GDM1 (cell line): ENCODE measurements at regions not wholly inside any gene's neighbourhood (a gene's known extent, or its start where the extent isn't known, plus 50 kb on each side); places are given as distances from the start of the nearest gene placed in this dataset.

Source experiments
- DNase-seq: peaks from one replicate; lab custom pipeline; 2025; lab: John Stamatoyannopoulos, UW

DNA sequence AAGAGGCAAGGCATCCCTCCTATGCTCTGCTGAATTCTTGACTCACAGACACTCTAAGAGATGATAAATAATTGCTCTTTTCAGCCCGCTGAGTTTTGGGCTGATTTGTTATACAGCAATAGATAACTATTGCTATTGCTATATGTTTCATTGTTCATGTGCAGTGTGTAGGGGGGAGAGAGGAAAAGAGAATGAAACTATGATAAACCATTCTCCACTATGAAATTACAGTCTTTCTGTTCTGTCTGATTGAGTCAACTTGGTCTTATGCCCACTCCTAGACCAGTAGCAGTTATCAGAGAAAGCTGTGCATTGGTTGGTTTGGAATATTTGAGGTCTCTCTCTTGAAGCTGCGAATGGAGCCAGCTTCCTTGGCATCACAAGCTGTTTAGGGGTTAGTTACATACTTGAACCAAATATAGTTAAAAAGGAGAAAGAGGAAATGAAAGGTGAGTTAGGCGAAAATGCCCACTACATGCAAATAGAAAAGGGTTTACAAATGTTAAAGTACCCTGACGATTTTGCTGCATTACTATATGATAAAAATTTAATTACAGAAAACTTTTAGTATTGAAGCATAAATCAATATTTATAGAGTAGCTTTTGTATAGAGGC lies 136.3 kb upstream of the ACTBL2 start:
- no peak for DNase-seq

DNA sequence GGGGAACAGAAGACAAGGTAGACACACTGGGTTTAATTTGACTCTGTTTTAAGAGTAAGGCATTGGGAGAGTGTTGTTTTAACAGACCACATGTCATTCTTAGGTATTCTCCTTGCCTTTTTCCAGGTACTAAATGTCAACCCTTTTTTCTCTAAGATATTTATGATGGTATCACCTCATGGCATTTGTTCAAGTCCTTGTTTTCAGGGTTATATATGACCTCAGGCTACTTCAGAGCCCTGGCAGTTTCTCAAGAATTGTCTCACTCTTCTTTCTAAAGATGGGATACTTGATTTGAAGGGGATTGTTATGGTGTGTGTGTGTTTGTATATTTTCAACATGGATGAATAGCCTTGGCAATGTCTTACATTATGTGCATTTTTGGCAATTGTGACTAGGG lies 131.1 kb upstream of the ACTBL2 start:
- DNase-seq = no peak

DNA sequence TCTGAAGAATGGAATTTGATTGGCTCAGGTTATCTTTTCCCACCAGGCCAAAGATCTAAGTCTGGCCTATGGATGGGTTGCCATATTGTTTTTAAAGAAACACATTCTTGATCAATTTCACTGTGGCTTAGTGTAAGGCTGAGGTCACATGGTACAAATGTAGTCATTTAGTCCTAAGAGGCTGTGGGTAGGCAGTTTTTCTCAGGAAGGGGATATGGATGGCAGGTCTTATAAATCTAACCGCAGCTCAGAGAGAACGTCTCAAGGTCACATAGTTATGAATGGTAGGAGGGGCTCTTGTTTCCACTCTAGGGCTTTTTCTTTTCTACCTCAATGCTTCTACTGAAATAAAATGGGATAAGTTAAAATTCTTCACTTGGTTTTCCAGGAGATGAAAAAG lies 128.6 kb upstream of the ACTBL2 start:
- DNase-seq = no peak

DNA sequence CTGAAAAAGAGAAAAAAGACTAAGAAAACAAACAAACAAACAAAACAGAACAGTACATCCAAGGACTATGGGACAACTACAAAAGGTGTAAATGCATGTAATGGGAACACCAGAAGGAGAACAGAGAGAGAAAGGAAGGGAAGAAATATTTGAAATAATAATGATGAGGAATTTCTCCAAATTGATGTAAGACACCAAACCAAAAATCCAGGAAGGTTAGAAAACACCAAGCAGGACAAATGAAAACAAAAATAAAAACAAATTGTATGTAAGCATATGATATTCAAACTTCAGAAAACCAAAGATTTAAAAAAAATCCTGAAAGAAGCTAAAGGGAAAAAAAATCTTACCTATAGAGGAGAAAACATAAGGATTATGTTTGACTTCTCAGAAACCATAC lies 125.9 kb upstream of the ACTBL2 start:
- no peak for DNase-seq

DNA sequence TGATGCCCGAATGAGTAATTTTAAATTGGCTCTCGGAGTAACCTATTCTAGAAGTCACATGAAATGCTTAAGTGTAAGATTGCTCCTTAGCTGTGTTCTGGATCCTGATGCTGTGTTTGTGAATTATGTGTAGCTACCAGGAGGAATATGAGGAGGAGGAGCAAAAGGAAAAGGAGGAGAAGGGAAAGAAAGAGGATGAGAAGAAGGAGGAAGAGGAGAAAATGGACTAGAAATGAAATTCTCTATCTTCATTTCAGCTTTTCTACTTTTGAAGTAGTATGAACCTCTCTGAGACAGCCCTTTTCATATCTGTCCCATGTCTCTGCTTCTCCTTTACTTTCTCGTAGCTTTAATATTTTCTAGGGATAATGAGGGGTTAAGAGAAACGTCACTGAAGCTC lies 119.4 kb upstream of the ACTBL2 start:
- DNase-seq = no peak

DNA sequence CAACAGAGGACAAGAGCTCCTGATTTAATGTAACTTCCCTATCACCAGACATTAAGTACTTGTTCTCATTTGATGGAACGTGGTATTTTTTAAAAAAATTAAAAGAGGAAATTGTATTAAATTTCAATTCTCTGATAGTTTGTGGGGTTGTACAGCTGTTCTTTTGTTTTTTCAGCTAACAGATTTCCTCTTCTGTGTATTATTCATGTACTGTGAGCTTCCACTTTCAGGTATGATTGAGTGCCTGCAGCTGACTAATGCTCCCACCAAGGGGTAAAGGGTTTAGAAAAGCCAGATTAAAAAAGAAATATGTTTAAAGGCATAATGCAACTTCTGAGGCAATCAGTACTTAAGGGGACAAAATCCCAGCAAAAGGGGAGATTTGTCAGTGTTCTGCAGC lies 117.7 kb upstream of the ACTBL2 start:
- no peak for DNase-seq

DNA sequence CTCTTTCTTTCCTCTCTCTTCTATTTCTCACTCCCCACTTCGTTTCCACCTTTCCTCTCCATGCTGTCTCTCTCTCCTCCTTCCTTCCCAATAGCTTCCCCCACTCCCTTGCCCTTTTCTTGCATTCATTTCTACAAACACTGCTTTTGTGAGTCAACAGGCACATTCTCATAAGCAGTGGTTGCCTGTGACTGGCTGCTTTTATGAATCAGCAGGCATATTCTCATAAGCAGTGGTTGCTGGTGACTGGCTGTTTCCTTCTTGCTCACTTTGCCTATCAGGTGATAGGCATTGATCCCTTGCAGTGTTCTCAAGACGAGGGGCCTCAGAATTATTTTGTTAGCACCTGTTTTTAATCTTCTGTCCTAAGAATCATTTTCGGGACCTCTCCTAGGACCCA lies 116.1 kb upstream of the ACTBL2 start:
- DNase-seq = no peak

DNA sequence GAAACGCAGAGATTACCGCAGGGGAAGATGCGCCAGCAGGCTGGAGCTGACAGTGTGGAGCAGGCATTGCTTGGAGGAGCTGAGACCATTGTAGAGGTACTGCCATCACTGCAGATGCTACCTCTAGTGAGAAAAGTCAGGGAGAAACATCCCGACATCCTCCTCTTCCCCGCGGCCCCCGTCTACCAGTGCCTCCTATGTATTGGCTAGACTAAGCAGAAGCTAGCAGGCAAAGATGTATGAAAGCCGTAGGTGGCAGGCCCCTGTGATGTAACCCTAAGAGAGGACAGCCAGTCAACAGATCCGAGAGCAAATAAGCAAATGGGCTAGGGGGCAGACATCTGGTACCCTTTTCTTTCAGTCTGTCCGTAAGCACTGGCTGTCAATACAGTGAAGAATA lies 115.5 kb upstream of the ACTBL2 start:
- DNase-seq = no peak

DNA sequence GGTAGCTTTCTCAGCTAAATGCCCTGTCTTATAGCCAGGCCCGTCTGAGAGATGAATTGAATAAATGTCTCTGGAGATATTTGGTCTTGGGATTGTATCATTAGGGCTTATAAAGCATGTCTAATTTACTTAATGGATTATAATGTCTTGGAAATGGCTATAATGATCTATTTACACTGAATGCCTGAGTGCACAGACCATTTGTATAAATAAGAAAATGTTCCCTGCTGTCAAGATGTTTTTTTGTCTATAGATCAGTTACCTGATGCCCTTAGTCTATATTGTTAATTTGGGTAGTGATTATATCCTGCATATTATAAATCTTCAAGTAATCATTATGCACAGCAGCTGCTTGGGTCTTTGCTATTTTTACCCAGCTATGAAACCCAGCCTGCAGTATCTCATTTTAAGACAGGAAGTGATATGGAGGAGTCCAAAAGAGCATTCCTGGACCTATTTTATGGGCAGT lies 112.9 kb upstream of the ACTBL2 start:
- DNase-seq = no peak

DNA sequence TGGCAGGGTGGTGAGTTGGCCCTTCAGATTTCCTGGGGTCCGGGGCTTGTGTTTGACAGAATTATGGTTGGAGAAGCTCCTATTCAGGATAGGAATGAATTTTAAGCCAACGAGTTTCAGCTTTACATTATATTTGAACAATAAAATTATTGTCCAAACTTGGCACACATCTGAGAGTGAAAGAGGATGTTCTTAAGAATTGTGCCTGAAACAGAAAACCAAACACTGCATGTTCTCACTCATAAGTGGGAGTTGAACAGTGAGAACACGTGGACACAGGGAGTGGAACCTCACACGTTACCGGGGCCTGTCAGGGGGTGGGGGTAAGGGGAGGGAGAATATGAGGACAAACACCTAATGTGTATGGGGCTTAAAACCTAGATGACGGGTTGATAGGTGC lies 111.8 kb upstream of the ACTBL2 start:
- no peak for DNase-seq

DNA sequence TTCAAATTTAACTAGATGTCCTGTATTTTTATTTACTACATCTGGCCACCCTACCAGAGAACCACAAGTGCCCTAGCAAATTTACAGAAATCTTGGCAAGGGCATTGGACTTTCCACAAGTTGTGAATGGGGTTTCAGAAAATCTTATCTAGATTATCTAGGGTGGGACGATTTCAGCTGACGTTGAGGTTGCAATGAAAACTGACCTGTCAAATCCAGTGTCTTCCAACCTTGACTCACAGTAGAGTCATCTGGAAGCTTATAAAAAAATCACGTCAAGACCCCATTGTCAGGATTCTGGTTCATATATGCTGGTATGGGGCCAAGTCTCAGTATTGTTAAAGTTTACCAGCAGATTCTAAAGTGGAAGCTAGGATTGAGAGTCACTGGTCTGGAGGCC lies 109.6 kb upstream of the ACTBL2 start:
- no peak for DNase-seq

DNA sequence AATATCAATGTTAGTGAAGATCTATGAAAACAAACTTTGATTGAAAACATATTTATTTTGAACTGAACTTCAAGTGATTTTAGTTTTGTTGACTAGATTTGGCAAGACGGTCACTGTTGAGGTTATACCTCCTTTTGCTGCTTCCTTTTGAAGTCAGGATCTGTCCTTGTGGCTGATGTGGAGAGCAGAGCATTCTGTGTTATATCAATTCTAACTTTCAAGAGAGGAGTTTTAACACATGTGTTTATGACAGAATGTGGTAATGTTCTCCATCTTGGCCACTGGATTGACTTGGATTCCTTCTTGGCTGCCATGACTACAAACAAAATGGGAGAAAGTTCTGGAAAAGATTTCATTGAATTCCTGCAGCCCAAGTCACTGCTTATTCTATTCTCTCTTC lies 104.0 kb upstream of the ACTBL2 start:
- no peak for DNase-seq

DNA sequence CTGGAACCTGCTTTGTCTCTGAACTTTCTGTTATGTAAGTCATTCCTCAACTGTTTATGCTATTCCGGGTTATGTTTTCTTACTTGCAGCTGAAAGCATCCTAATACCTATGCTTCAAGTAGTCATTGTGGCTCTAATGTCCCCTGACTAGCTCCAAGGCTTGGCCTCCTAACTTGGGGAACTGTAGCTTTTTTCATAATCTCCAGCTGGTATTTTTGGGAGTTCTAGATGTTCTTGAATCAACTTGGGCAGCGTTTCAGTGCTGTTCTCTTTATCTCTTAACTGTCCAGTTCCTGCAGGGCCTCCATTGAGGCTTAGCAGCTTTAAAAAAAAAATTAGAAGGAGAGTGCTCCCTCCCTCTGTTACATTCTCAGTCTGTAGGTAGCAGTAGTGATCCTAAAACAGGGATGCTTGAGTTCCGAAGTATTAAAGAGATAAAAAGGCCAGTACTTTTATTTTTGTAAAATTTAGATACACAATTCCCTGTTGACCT lies 100.0 kb upstream of the ACTBL2 start:
- no peak for DNase-seq

DNA sequence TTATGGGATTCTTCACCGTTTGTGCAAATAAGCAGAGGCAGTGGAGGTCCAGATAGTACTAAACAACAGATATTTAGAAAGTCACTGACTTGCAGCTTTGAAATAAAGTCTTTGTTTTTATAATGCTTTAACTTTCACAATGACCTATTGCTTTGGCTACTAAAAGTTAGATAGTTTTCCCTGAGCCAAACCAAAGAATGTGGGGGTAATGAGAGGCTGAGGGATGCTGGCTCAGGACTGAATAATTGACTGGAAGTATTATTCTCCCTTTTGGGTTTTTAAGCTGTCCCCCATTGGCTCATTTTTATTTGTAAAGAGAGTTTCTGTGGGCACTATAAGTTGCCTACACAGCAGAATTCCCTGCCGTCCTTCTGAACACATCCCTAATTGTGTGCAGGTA lies 99.2 kb upstream of the ACTBL2 start:
- DNase-seq = no peak

DNA sequence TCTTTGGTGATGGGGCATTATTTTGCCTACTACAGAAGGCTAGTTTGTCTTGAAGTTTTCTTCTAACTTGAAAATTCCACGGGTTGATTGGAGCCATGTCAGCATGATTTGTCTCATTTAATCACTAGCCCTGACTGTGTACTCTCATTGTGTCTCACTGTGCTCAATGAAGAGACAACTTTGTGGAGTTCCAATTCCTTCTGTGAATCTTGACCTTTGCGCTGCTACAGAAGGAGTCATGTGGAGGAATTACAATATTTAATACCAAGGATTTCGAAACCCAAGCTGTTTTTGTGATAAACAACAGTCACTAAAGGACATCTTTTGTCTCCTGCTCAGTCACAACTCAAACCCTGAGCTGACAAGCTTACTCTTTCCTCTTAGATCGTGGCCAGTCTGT lies 98.6 kb upstream of the ACTBL2 start:
- no peak for DNase-seq

DNA sequence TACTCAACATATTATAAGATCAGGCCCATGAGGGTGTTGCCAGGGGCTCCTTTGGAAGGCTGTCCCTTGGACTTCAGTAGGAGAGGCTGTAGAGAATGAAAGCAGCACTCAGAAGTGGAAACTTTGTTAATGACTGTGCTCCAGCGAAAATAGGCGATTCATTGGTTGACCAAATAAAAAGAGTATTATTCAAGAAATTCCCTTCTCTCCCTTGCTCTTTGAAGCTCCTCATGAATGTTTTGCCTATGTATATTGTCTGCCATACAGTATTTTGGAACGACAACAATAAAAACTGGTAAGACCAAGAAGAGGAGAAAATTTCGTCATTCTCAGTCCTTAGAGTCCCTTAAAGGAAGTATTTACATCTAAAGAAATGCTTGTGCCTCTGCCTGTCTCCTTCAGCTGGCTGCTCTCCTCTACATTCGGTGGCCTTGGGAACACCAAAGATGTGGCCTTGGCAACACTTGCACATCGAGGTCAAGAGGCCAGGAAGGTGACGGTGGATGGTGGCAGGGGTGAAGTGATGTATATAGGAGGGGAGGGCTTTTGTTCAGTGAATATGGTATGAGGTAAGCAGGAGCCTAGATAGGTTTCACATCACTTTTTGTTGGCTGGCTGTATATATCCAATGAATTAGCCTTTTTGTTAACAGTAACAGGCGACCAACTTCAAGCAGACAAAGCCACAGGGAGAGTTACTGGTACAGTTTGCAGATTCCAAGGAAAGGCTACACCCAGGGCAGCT lies 95.0 kb upstream of the ACTBL2 start:
- DNase-seq = no peak

DNA sequence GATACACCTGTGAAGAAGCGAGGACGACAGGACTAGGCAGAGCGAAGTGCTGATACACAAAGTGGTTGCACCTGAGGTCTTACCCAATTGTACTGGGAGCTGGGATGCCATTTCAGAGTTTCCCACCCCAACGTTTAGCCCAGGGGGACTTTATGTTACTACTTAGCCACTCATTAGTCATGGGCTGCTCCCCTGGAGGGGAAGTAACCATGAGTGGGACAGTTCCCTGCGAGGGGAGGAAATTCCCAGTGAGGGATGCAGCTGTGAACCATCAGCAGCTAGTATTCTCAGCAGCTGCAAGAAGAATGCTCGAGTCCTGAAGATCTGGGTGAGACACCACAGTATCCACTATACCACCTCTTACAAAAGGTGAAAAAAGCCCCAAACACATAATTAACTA lies 93.7 kb upstream of the ACTBL2 start:
- DNase-seq = no peak

DNA sequence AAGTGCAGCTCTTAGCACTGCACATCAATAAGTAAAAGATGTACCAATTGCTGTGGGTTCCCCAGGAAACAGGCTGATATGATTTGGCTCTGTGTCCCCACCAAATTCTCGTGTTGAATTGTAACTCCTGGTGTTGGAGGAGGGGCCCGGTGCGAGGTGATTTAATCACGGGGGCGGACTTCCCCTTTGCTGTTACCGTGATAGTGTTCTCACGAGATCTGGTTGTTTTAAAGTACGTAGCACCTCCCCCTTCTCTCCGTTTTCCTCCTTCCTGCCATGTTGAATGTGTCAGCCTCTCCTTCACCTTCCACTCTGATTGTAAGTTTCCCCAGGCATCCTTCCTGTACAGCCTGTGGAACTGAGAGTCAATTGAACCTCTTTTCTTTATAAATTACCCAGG lies 93.2 kb upstream of the ACTBL2 start:
- DNase-seq = no peak

DNA sequence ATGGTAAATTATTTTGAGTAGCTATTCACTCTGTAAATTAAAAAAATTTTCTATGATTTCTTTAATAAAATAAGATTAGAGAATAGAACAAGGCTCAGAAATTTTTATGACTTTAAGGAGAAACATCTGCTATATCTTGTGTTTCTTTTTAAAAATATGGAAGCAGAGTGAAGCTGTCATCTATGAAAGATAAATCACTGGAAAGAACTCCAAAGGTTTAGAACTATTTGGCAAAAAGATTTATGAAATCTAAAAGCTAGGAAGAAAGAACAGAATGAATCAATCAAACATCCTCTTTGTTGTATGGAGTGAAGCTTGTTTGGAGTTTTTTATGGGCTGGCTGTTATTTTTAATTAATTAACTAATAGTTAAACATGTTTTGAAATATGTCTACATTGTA lies 89.8 kb upstream of the ACTBL2 start:
- DNase-seq = no peak

DNA sequence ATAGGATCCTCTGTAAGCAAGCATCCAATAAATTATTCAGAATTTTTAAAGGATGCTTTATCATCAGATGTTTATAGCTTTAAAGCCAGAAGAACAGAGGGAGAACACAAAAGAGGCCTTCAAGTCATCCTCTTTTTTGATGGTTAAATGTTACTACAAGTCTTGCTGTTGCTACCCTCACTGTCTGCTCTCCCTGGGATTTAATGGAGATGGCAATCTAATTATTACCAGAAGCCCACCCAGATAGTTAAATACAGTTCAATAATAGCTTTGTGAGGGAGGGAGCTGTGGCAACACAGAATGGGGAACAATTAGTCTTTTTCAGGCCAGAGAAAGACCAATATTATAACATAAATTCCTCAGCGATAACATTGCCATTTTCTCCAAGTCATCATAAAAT lies 87.0 kb upstream of the ACTBL2 start:
- no peak for DNase-seq

DNA sequence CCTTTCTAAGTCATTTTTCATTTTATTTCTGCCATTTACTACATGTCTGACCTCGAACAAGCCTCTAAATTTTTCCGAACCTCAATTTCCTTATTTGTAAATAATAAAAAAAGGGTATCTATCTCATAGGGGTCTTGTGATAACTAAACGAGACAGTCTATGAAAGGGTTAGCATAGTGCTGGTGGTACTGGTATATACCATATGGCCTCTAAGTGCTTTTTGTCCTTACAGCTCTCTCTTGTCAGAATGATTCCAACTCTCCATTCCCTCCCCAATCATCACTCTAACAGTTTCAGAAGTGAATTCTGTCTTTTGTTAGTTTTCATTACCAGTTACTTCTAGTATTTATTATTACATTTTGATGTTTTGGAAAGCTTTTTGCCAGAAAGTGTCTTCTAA lies 85.5 kb upstream of the ACTBL2 start:
- DNase-seq = no peak

DNA sequence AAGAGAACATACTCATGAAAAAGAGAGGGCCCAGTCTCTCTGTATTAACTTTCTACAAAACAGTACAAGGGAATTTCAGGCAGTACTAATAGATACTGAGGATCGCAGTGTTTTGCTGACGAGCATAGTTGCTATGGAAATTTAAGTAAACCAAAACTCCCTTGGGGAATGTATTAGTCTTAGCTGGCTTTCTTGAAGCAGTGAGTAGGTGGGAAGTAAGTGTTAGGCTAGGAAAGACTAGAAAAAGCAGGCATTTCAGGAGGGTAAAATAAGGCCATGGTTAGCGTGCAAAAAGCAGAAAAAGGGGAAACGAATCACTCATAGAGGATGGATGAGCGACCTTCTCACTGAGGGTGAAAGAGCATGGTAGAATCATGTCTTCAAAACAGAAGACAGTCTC lies 84.3 kb upstream of the ACTBL2 start:
- no peak for DNase-seq

DNA sequence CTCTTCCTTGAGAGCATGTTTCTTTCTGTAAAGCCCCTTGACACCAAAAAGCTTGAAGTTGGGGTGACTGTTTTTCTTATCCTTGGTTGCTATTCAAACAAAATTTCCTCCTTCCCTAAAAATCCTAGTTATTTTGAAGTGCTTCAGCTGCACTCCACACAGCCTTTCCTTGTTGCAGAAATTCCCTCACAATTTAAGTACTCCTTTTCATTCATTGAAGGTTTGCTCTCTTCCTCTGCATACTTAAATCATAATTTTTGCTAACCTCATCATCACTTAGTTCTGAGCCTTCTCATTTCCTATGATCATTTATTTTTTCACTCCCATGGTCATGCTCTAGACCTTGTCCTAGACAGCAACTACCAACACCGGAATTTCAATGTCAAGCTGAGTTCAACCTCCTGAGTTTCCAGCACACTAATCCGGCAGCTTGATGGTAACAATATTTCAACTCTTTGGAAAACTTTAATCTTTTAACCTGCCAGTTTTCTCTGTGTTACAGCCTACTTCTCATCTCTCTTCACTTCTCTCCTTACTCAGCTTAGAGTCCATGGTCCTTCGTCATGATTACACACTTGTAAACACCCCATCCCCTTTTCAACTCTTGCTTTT lies 78.7 kb upstream of the ACTBL2 start:
- DNase-seq = no peak
